A673 (cell line): ENCODE measurements at regions not wholly inside any gene's neighbourhood (a gene's known extent, or its start where the extent isn't known, plus 50 kb on each side); places are given as distances from the start of the nearest gene placed in this dataset.

ENCODE experiments used
- CTCF ChIP-seq: fragments of 300-800, 200-600 bp; sonication (generic); conservative IDR thresholded peaks from 2 replicates; pipeline ENCODE4 v1.5.1; 2017; ENCODE audit warnings: low read depth, mild to moderate bottlenecking, antibody characterized with exemption, low read length, moderate library complexity, mixed read lengths
- EZH2 ChIP-seq: fragments of 200-600 bp; sonication (generic); IDR thresholded peaks from 2 replicates; pipeline ENCODE4 v1.6.1; 2017; ENCODE audit warnings: borderline replicate concordance, low read depth, mild to moderate bottlenecking, mixed read lengths, antibody characterized with exemption, low read length; ENCODE audit not compliant: poor library complexity, severe bottlenecking

GRCh38 chr16:66057057-66057456, 309.4 kb upstream of the CDH5 start:
- TF ChIP-seq CTCF, result no peak
- TF ChIP-seq EZH2, result no peak
